H1 (cell line): ENCODE measurements at regions not wholly inside any gene's neighbourhood (a gene's known extent, or its start where the extent isn't known, plus 50 kb on each side); places are given as distances from the start of the nearest gene placed in this dataset.

ENCODE experiments used
- CTCF ChIA-PET: fragments of 300-600 bp; sonication (Branson Sonifier 250); formaldehyde crosslinking; loops from one replicate; lab custom pipeline; 2021; ENCODE audit not compliant: partially characterized antibody; lab: Charles Lee
- POLR2A ChIA-PET: fragments of 300-600 bp; sonication (Branson Sonifier 250); formaldehyde crosslinking; loops from one replicate; lab custom pipeline; 2021; ENCODE audit warnings: inconsistent platforms; ENCODE audit not compliant: partially characterized antibody; lab: Charles Lee
- DNase-seq, 2 experiments: peaks; one replicate each; pipeline versions ENCODE4 v3.0.0 to v3.0.0-alpha.2; 2010 to 2022; ENCODE audit warnings: low spot score in 2 of 2, low read depth in 1 of 2, mixed read lengths in 1 of 2
- FAIRE-seq: peaks from 2 replicates; lab custom pipeline; 2011; peaks lifted over from hg19 to GRCh38; lab: Jason Lieb, UNC
- H2AFZ ChIP-seq: 2 replicates; pipeline ENCODE4 v1.8.1; 2012; ENCODE audit warnings: low read length, inconsistent platforms
- H2AK5ac ChIP-seq: 2 replicates; pipeline ENCODE4 v1.6.1; 2013; ENCODE audit warnings: low read depth, low read length
- H2BK120ac ChIP-seq: replicated peaks from 2 replicates; pipeline ENCODE3; 2013; ENCODE audit warnings: low read depth, low read length, inconsistent platforms
- H2BK12ac ChIP-seq: 2 replicates; pipeline ENCODE4 v1.6.1; 2013; ENCODE audit warnings: low read depth, low read length
- H2BK15ac ChIP-seq: 2 replicates; pipeline ENCODE4 v1.6.1; 2013; ENCODE audit warnings: low read length
- H2BK20ac ChIP-seq: 2 replicates; pipeline ENCODE4 v1.6.1; 2013; ENCODE audit warnings: low read length
- H2BK5ac ChIP-seq: 2 replicates; pipeline ENCODE4 v1.6.1; 2013; ENCODE audit warnings: low read depth, low read length
- H3K14ac ChIP-seq: 2 replicates; pipeline ENCODE4 v1.6.1; 2013; ENCODE audit warnings: inconsistent platforms; ENCODE audit not compliant: insufficient read length
- H3K18ac ChIP-seq: 2 replicates; pipeline ENCODE4 v1.6.1; 2013; ENCODE audit warnings: low read length; ENCODE audit errors: extremely low read depth
- H3K23ac ChIP-seq: 2 replicates; pipeline ENCODE4 v1.6.1; 2013; ENCODE audit warnings: inconsistent platforms; ENCODE audit not compliant: insufficient read length
- H3K23me2 ChIP-seq: 2 replicates; pipeline ENCODE4 v1.6.1; 2013; ENCODE audit warnings: low read depth, low read length
- H3K27ac ChIP-seq: 2 replicates; pipeline ENCODE4 v1.6.1; 2011; ENCODE audit warnings: low read depth, low read length, inconsistent platforms
- H3K27me3 ChIP-seq, 4 experiments: replicated peaks in 1 of 4; 1 replicate in 1 of 4; 2 replicates in 3 of 4; pipeline versions ENCODE4 v1.6.1 to v1.8.1; 2011 to 2013; ENCODE audit warnings: low read length in 3 of 4, mild to moderate bottlenecking in 3 of 4, inconsistent platforms in 2 of 4, mixed read lengths in 2 of 4, moderate library complexity in 1 of 4; ENCODE audit not compliant: control insufficient read depth in 3 of 4, insufficient read depth in 3 of 4; ENCODE audit errors: extremely low read depth in 1 of 4
- H3K36me3 ChIP-seq, 4 experiments: 2 replicates each; pipeline versions ENCODE4 v1.6.1 to v1.8.1; 2011 to 2013; ENCODE audit warnings: mild to moderate bottlenecking in 4 of 4, low read length in 3 of 4, moderate library complexity in 2 of 4, control low read depth in 1 of 4, inconsistent platforms in 1 of 4; ENCODE audit not compliant: insufficient read depth in 4 of 4, control insufficient read depth in 2 of 4
- H3K4ac ChIP-seq: replicated peaks from 2 replicates; pipeline ENCODE3; 2013; ENCODE audit warnings: low read length, low read depth, mixed read lengths, inconsistent platforms; ENCODE audit not compliant: insufficient read length
- H3K4me1 ChIP-seq, 4 experiments: replicated peaks in 1 of 4; 1 replicate in 1 of 4; 2 replicates in 3 of 4; pipeline versions ENCODE4 v1.6.1 to v1.8.1; 2011 to 2013; ENCODE audit warnings: low read length in 3 of 4, inconsistent platforms in 2 of 4, mixed read lengths in 1 of 4; ENCODE audit not compliant: insufficient read depth in 4 of 4, control insufficient read depth in 3 of 4
- H3K4me2 ChIP-seq, 2 experiments: 2 replicates each; pipeline versions ENCODE4 v1.6.1 to v1.8.1; 2011 to 2013; ENCODE audit warnings: low read depth in 2 of 2, low read length in 2 of 2, control low read depth in 1 of 2, inconsistent platforms in 1 of 2, mild to moderate bottlenecking in 1 of 2; ENCODE audit not compliant: insufficient read depth in 1 of 2
- H3K4me3 ChIP-seq, 4 experiments: fragments of 200-600, 300-600 bp in 1 of 4; sonication (generic), shearing (Covaris generic), sonication (Bioruptor Twin) in 1 of 4; 2 replicates each; pipeline versions ENCODE4 v1.5.1 to v1.8.1; 2011 to 2016; ENCODE audit warnings: low read length in 4 of 4, low read depth in 3 of 4, control low read depth in 2 of 4, inconsistent platforms in 2 of 4, mild to moderate bottlenecking in 2 of 4, mixed read lengths in 1 of 4, moderate library complexity in 1 of 4; ENCODE audit not compliant: insufficient read depth in 2 of 4; ENCODE audit errors: extremely low read depth in 1 of 4
- H3K56ac ChIP-seq: replicated peaks from 2 replicates; pipeline ENCODE3; 2013; ENCODE audit warnings: low read depth, mild to moderate bottlenecking, mixed read lengths, low read length, inconsistent platforms; ENCODE audit not compliant: insufficient read length
- H3K79me1 ChIP-seq: 2 replicates; pipeline ENCODE4 v1.6.1; 2013; ENCODE audit warnings: low read depth, low read length, control low read depth
- H3K79me2 ChIP-seq, 2 experiments: 2 replicates each; pipeline versions ENCODE4 v1.6.1 to v1.8.1; 2012 to 2013; ENCODE audit warnings: low read length in 2 of 2, mild to moderate bottlenecking in 2 of 2, inconsistent platforms in 1 of 2; ENCODE audit not compliant: insufficient read depth in 2 of 2, control insufficient read depth in 1 of 2
- H3K9ac ChIP-seq, 4 experiments: replicated peaks in 1 of 4; 1 replicate in 1 of 4; 2 replicates in 3 of 4; pipeline versions ENCODE4 v1.6.1 to v1.8.1; 2011 to 2013; ENCODE audit warnings: low read depth in 3 of 4, low read length in 3 of 4, control low read depth in 2 of 4, mild to moderate bottlenecking in 2 of 4, moderate library complexity in 2 of 4, inconsistent platforms in 1 of 4; ENCODE audit errors: extremely low read depth in 1 of 4
- H3K9me3 ChIP-seq, 2 experiments: 2 replicates each; pipeline versions ENCODE4 v1.6.1 to v1.8.1; 2012 to 2013; ENCODE audit warnings: mild to moderate bottlenecking in 2 of 2, moderate library complexity in 2 of 2, control low read depth in 1 of 2, inconsistent platforms in 1 of 2, low read depth in 1 of 2, low read length in 1 of 2, mixed read lengths in 1 of 2; ENCODE audit not compliant: insufficient read depth in 2 of 2
- H4K20me1 ChIP-seq, 2 experiments: replicated peaks in 1 of 2; 2 replicates each; pipeline versions ENCODE3 to v1.8.1; 2011 to 2013; ENCODE audit warnings: inconsistent platforms in 2 of 2, low read length in 2 of 2, mild to moderate bottlenecking in 1 of 2; ENCODE audit not compliant: insufficient read depth in 2 of 2, control insufficient read depth in 1 of 2
- H4K5ac ChIP-seq: 2 replicates; pipeline ENCODE4 v1.6.1; 2013; ENCODE audit warnings: low read length, low read depth, mixed read lengths, inconsistent platforms; ENCODE audit not compliant: insufficient read length
- H4K8ac ChIP-seq: 2 replicates; pipeline ENCODE4 v1.8.0; 2013; ENCODE audit warnings: mild to moderate bottlenecking, moderate library complexity, low read length, inconsistent platforms; ENCODE audit not compliant: insufficient read depth; ENCODE audit errors: extremely low read depth
- H4K91ac ChIP-seq: replicated peaks from 2 replicates; pipeline ENCODE3; 2013; ENCODE audit warnings: low read length, mixed read lengths, inconsistent platforms; ENCODE audit not compliant: insufficient read length
- BACH1 ChIP-seq: IDR thresholded peaks from 2 replicates; pipeline ENCODE4 v1.6.1; 2012; ENCODE audit warnings: low read length, improper control_type of control experiment
- CBX8 ChIP-seq: fragments of 300-800, 300-1000 bp; sonication (generic); IDR thresholded peaks from 2 replicates; pipeline ENCODE4 v1.7.1; 2016; ENCODE audit warnings: low read depth, low read length, borderline replicate concordance
- CTBP2 ChIP-seq: IDR thresholded peaks from 2 replicates; pipeline ENCODE4 v1.7.0; 2011; ENCODE audit warnings: borderline replicate concordance, mild to moderate bottlenecking, moderate library complexity, mixed read lengths, low read length; ENCODE audit not compliant: insufficient read depth, insufficient read length
- EZH2 ChIP-seq: fragments of 200-600 bp; sonication (generic); IDR thresholded peaks from 2 replicates; pipeline ENCODE4 v1.7.1; 2012; ENCODE audit warnings: low read depth, mild to moderate bottlenecking, moderate library complexity, low read length, inconsistent platforms; ENCODE audit not compliant: severe bottlenecking
- GABPA ChIP-seq: IDR thresholded peaks from 2 replicates; pipeline ENCODE4 v1.6.1; 2011; ENCODE audit warnings: mild to moderate bottlenecking, low read length, moderate library complexity, borderline replicate concordance; ENCODE audit not compliant: insufficient read depth
- HDAC2 ChIP-seq, 2 experiments: fragments of 300-600 bp in 1 of 2; sonication (generic) in 1 of 2; IDR thresholded peaks; 2 replicates each; pipeline ENCODE4 v1.6.1; 2011 to 2012; ENCODE audit warnings: low read depth in 2 of 2, low read length in 2 of 2, mild to moderate bottlenecking in 2 of 2, moderate library complexity in 2 of 2, borderline replicate concordance in 1 of 2, inconsistent platforms in 1 of 2
- KDM5A ChIP-seq: fragments of 200-600 bp; IDR thresholded peaks from 2 replicates; pipeline ENCODE4 v1.7.1; 2012; ENCODE audit warnings: mild to moderate bottlenecking, low read length, inconsistent platforms, mixed read lengths
- POLR2A ChIP-seq, 2 experiments: IDR thresholded peaks; 1 replicate in 1 of 2; 2 replicates in 1 of 2; pipeline ENCODE4 v1.6.1; 2011; ENCODE audit warnings: low read depth in 2 of 2, low read length in 2 of 2, mild to moderate bottlenecking in 2 of 2; ENCODE audit errors: control extremely low read depth in 1 of 2
- SIN3A ChIP-seq, 2 experiments: IDR thresholded peaks in 1 of 2; conservative IDR thresholded peaks in 1 of 2; 2 replicates each; pipeline ENCODE4 v1.6.1; 2011 to 2012; ENCODE audit warnings: low read length in 2 of 2, improper control_type of control experiment in 1 of 2, low read depth in 1 of 2, mild to moderate bottlenecking in 1 of 2
- SP1 ChIP-seq: IDR thresholded peaks from 2 replicates; pipeline ENCODE4 v1.6.1; 2011; ENCODE audit warnings: low read depth, low read length
- SUZ12 ChIP-seq: fragments of 200-600 bp; sonication (generic); IDR thresholded peaks from 2 replicates; pipeline ENCODE4 v1.6.1; 2012; ENCODE audit warnings: mild to moderate bottlenecking, inconsistent platforms, low read length, moderate library complexity, mixed read lengths

- CTCF ChIA-PET: no interaction called here
Measured at GRCh38 chr20:16219182-16219581, 354.1 kb downstream of the KIF16B start.

More at GRCh38 chr20:16219182-16219581, 354.1 kb downstream of the KIF16B start:
- Histone ChIP-seq H3K79me1 (no peaks in the 10 kb centered on the region), H3K79me2 (no peaks in the 10 kb centered on the region), H3K56ac (no peak overlapping the region), H4K8ac (no peak overlapping the region), H2BK12ac (no peak overlapping the region), H3K27ac (no peak overlapping the region), H3K4me1 (peaks cover 0 to 4% (median 0%) of the 10 kb centered on the region in 4 experiments; a peak in 2 of 7 replicates), H3K9me3 (peaks cover 4 to 6% of the 10 kb centered on the region in 2 experiments; a peak in 1 of 4 replicates), H2AK5ac (no peak overlapping the region), H2BK20ac (no peak overlapping the region), H3K23ac (no peak overlapping the region), H3K4ac (no peak overlapping the region), H2BK15ac (no peak overlapping the region), H3K14ac (no peak overlapping the region), H2BK120ac (no peak overlapping the region), H3K9ac (no peak overlapping the region), H2AFZ (no peak overlapping the region), H2BK5ac (no peak overlapping the region), H4K91ac (no peak overlapping the region), H4K5ac (no peak overlapping the region), H3K18ac (no peak overlapping the region), H3K4me2 (no peak overlapping the region), H4K20me1 (no peaks in the 10 kb centered on the region), H3K23me2 (no peaks in the 10 kb centered on the region), H3K27me3 (no peaks in the 10 kb centered on the region), H3K36me3 (no peaks in the 10 kb centered on the region), H3K4me3 (no peak overlapping the region)
- TF ChIP-seq HDAC2 (IDR thresholded peaks at IDR 0.05; ENCODE audit: borderline replicate concordance in 1 of 2, low read depth in 2 of 2, low read length in 2 of 2) (no peak), SIN3A (conservative IDR thresholded peaks at IDR 0.05 in 1 of 2, IDR thresholded peaks at IDR 0.05 in 1 of 2; ENCODE audit: low read depth in 1 of 2, low read length in 2 of 2) (no peak), SUZ12 (no peak), KDM5A (no peak), BACH1 (no peak), GABPA (no peak), EZH2 (no peak), POLR2A (IDR thresholded peaks at IDR 0.05; ENCODE audit: control extremely low read depth in 1 of 2, low read depth in 2 of 2, low read length in 2 of 2) (no peak), SP1 (no peak), CTBP2 (no peak), CBX8 (no peak)
- POLR2A ChIA-PET: no interaction called here
- FAIRE-seq: no peak
- DNase-seq: no peak
